Activated naive CD4-positive, alpha-beta T cell treated with anti-CD3 and anti-CD28 coated beads for 36 hours (primary cell): ENCODE measurements at regions not wholly inside any gene's neighbourhood (a gene's known extent, or its start where the extent isn't known, plus 50 kb on each side); places are given as distances from the start of the nearest gene placed in this dataset.
"Not testable (repeated sequence)": the region's sequence is repeated elsewhere in the genome, so short reads cannot be mapped to it uniquely, and the experiment has no call there.

Source experiments
- CTCF ChIA-PET: fragments of 350-600 bp; sonication (Branson Sonifier 250); formaldehyde crosslinking; loops from one replicate; lab custom pipeline; 2021; ENCODE audit warnings: antibody characterized with exemption; lab: Charles Lee
- DNase-seq: peaks from one replicate; pipeline ENCODE4 v3.0.0-alpha.2; 2020
- H3K27ac Mint-ChIP-seq: one replicate; pipeline ENCODE4 v1.8.0; 2021; ENCODE audit warnings: mild to moderate bottlenecking, mixed read lengths
- H3K27me3 Mint-ChIP-seq: one replicate; pipeline ENCODE4 v1.8.0; 2021; ENCODE audit warnings: low read depth, mixed read lengths
- H3K36me3 Mint-ChIP-seq: one replicate; pipeline ENCODE4 v1.8.0; 2021; ENCODE audit warnings: low read depth, mixed read lengths
- H3K4me1 Mint-ChIP-seq: one replicate; pipeline ENCODE4 v1.8.0; 2021; ENCODE audit warnings: low read depth, mixed read lengths
- H3K4me3 Mint-ChIP-seq: one replicate; pipeline ENCODE4 v1.8.0; 2021; ENCODE audit warnings: mild to moderate bottlenecking, moderate library complexity, mixed read lengths
- H3K9me3 Mint-ChIP-seq: one replicate; pipeline ENCODE4 v1.8.0; 2021; ENCODE audit warnings: mixed read lengths
- intact Hi-C: fragments of 100-400 bp; cut with micrococcal nuclease; formaldehyde crosslinking; loops from one replicate; pipeline ENCODE4 v1.15.1; 2023

- no peak overlapping the region for H3K4me3 Mint-ChIP-seq
- no peaks in the 10 kb centered on the region for H3K9me3 Mint-ChIP-seq
- H3K27ac Mint-ChIP-seq = no peak overlapping the region
- no peaks in the 10 kb centered on the region for H3K36me3 Mint-ChIP-seq
- CTCF ChIA-PET = no interaction called here
- H3K4me1 Mint-ChIP-seq = no peaks in the 10 kb centered on the region
- DNase-seq = no peak
- intact Hi-C loops = no loop called here
- no peaks in the 10 kb centered on the region for H3K27me3 Mint-ChIP-seq
These were observed 202.8 kb upstream of the SMIM30 start for GRCh38 chr7:113321201-113321600.

- intact Hi-C loops = no loop called here
- H3K4me3 Mint-ChIP-seq = no peak overlapping the region
- H3K36me3 Mint-ChIP-seq = no peaks in the 10 kb centered on the region
- no peak overlapping the region for H3K27ac Mint-ChIP-seq
- H3K4me1 Mint-ChIP-seq = no peaks in the 10 kb centered on the region
- CTCF ChIA-PET = no interaction called here
- no peaks in the 10 kb centered on the region for H3K27me3 Mint-ChIP-seq
- no peak for DNase-seq
- no peaks in the 10 kb centered on the region for H3K9me3 Mint-ChIP-seq
These were observed 202.1 kb upstream of the SMIM30 start for GRCh38 chr7:113320419-113320818.

- Mint-ChIP-seq H3K4me1 (no peaks in the 10 kb centered on the region), H3K36me3 (no peaks in the 10 kb centered on the region), H3K27ac (no peak overlapping the region), H3K4me3 (no peak overlapping the region), H3K9me3 (no peaks in the 10 kb centered on the region), H3K27me3 (peaks cover 6% of the 10 kb centered on the region)
- CTCF ChIA-PET = no interaction called here
- DNase-seq = no peak
- intact Hi-C loops = no loop called here
These were observed 196.2 kb upstream of the SMIM30 start for GRCh38 chr7:113314594-113314993.

GRCh38 chr7:113308399-113308798, 190.0 kb upstream of the SMIM30 start:
- Mint-ChIP-seq H3K9me3 (no peaks in the 10 kb centered on the region), H3K36me3 (no peaks in the 10 kb centered on the region), H3K27me3 (peaks cover 6% of the 10 kb centered on the region), H3K4me1 (no peaks in the 10 kb centered on the region), H3K27ac (no peak overlapping the region), H3K4me3 (no peak overlapping the region)
- CTCF ChIA-PET = no interaction called here
- intact Hi-C loops = no loop called here
- no peak for DNase-seq

GRCh38 chr7:113307147-113307546, 188.8 kb upstream of the SMIM30 start:
- peaks cover 6% of the 10 kb centered on the region for H3K27me3 Mint-ChIP-seq
- no peaks in the 10 kb centered on the region for H3K9me3 Mint-ChIP-seq
- H3K27ac Mint-ChIP-seq = no peak overlapping the region
- intact Hi-C loops = no loop called here
- no peak overlapping the region for H3K4me3 Mint-ChIP-seq
- H3K4me1 Mint-ChIP-seq = no peaks in the 10 kb centered on the region
- H3K36me3 Mint-ChIP-seq = no peaks in the 10 kb centered on the region
- DNase-seq = no peak
- CTCF ChIA-PET = no interaction called here

- DNase-seq = no peak
- Mint-ChIP-seq H3K36me3 (no peaks in the 10 kb centered on the region), H3K4me3 (no peak overlapping the region), H3K4me1 (no peaks in the 10 kb centered on the region), H3K27me3 (peaks cover 2% of the 10 kb centered on the region), H3K27ac (no peak overlapping the region), H3K9me3 (no peaks in the 10 kb centered on the region)
- CTCF ChIA-PET = no interaction called here
- intact Hi-C loops = no loop called here
These were observed 187.9 kb upstream of the SMIM30 start for GRCh38 chr7:113306302-113306701.

GRCh38 chr7:113304104-113304503, 185.8 kb upstream of the SMIM30 start:
- no peak for DNase-seq
- Mint-ChIP-seq H3K36me3 (no peaks in the 10 kb centered on the region), H3K9me3 (no peaks in the 10 kb centered on the region), H3K4me3 (no peak overlapping the region), H3K4me1 (no peaks in the 10 kb centered on the region), H3K27ac (no peak overlapping the region), H3K27me3 (no peaks in the 10 kb centered on the region)
- CTCF ChIA-PET = no interaction called here
- intact Hi-C loops = no loop called here

GRCh38 chr7:113303388-113303787, 185.0 kb upstream of the SMIM30 start:
- H3K36me3 Mint-ChIP-seq, H3K27me3 Mint-ChIP-seq, H3K4me1 Mint-ChIP-seq, CTCF ChIA-PET, H3K9me3 Mint-ChIP-seq, DNase-seq, H3K4me3 Mint-ChIP-seq, intact Hi-C loops, H3K27ac Mint-ChIP-seq: not testable (repeated sequence)

GRCh38 chr7:113301983-113302382, 183.6 kb upstream of the SMIM30 start:
- no peak for DNase-seq
- CTCF ChIA-PET = no interaction called here
- H3K4me1 Mint-ChIP-seq = no peaks in the 10 kb centered on the region
- no peak overlapping the region for H3K27ac Mint-ChIP-seq
- H3K36me3 Mint-ChIP-seq = no peaks in the 10 kb centered on the region
- no peaks in the 10 kb centered on the region for H3K27me3 Mint-ChIP-seq
- no peak overlapping the region for H3K4me3 Mint-ChIP-seq
- H3K9me3 Mint-ChIP-seq = no peaks in the 10 kb centered on the region
- intact Hi-C loops = no loop called here

GRCh38 chr7:113301141-113301540, 182.8 kb upstream of the SMIM30 start:
- Mint-ChIP-seq H3K36me3 (no peaks in the 10 kb centered on the region), H3K4me1 (no peaks in the 10 kb centered on the region), H3K9me3 (no peaks in the 10 kb centered on the region), H3K27me3 (no peaks in the 10 kb centered on the region), H3K4me3 (no peak overlapping the region), H3K27ac (no peak overlapping the region)
- intact Hi-C loops = no loop called here
- no peak for DNase-seq
- CTCF ChIA-PET = no interaction called here

- H3K4me3 Mint-ChIP-seq = no peak overlapping the region
- no peak for DNase-seq
- CTCF ChIA-PET = interaction anchor here (0.6 kb wide), 1 partner anchor 11 kb away, joined by 3 read pairs; no protein-coding TSS in a partner anchor
- H3K27ac Mint-ChIP-seq = no peak overlapping the region
- no peaks in the 10 kb centered on the region for H3K4me1 Mint-ChIP-seq
- H3K36me3 Mint-ChIP-seq = no peaks in the 10 kb centered on the region
- intact Hi-C loops = no loop called here
- H3K9me3 Mint-ChIP-seq = no peaks in the 10 kb centered on the region
- no peaks in the 10 kb centered on the region for H3K27me3 Mint-ChIP-seq
These were observed 181.4 kb upstream of the SMIM30 start for GRCh38 chr7:113299748-113300147.

GRCh38 chr7:113298501-113298900, 180.1 kb upstream of the SMIM30 start:
- Mint-ChIP-seq H3K36me3 (no peaks in the 10 kb centered on the region), H3K27ac (no peak overlapping the region), H3K4me3 (no peak overlapping the region), H3K4me1 (no peaks in the 10 kb centered on the region), H3K9me3 (no peaks in the 10 kb centered on the region), H3K27me3 (no peaks in the 10 kb centered on the region)
- CTCF ChIA-PET = no interaction called here
- intact Hi-C loops = no loop called here
- DNase-seq = no peak

GRCh38 chr7:113294750-113295149, 176.4 kb upstream of the SMIM30 start:
- H3K27ac Mint-ChIP-seq = no peak overlapping the region
- CTCF ChIA-PET = no interaction called here
- H3K9me3 Mint-ChIP-seq = no peaks in the 10 kb centered on the region
- intact Hi-C loops = no loop called here
- no peaks in the 10 kb centered on the region for H3K36me3 Mint-ChIP-seq
- no peak overlapping the region for H3K4me3 Mint-ChIP-seq
- DNase-seq = no peak
- H3K27me3 Mint-ChIP-seq = no peaks in the 10 kb centered on the region
- no peaks in the 10 kb centered on the region for H3K4me1 Mint-ChIP-seq

GRCh38 chr7:113292105-113292504, 173.8 kb upstream of the SMIM30 start:
- CTCF ChIA-PET = no interaction called here
- no peak overlapping the region for H3K27ac Mint-ChIP-seq

More at GRCh38 chr7:113292105-113292504, 173.8 kb upstream of the SMIM30 start:
- intact Hi-C loops = no loop called here
- H3K36me3 Mint-ChIP-seq = no peaks in the 10 kb centered on the region
- no peak overlapping the region for H3K4me3 Mint-ChIP-seq
- no peaks in the 10 kb centered on the region for H3K9me3 Mint-ChIP-seq
- no peak for DNase-seq
- no peaks in the 10 kb centered on the region for H3K27me3 Mint-ChIP-seq
- H3K4me1 Mint-ChIP-seq = no peaks in the 10 kb centered on the region
